SK-N-SH treated with all-trans-retinoic acid at 6 μM for 48 hours (cell line): ENCODE measurements at regions not wholly inside any gene's neighbourhood (a gene's known extent, or its start where the extent isn't known, plus 50 kb on each side); places are given as distances from the start of the nearest gene placed in this dataset.

ENCODE experiments used
- ATAC-seq: fragments of 200-7000 bp; cut with Tn5 transposase; 3 replicates; pipeline ENCODE4 v1.9.1; 2020; ENCODE audit warnings: mild to moderate bottlenecking, moderate library complexity
- ARNTL ChIP-seq: fragments of 450-650 bp; formaldehyde crosslinking; IDR thresholded peaks from 2 replicates; pipeline ENCODE4 v1.5.0; 2020; ENCODE audit warnings: low read depth, mild to moderate bottlenecking, moderate library complexity, borderline replicate concordance
- BACH2 ChIP-seq: fragments of 250-450 bp; sonication (Bioruptor Pico); IDR thresholded peaks from 2 replicates; pipeline ENCODE4 v1.9.0; 2021; ENCODE audit warnings: mild to moderate bottlenecking, borderline replicate concordance
- CSDC2 ChIP-seq: fragments of 250-450 bp; sonication (Bioruptor Pico); IDR thresholded peaks from 2 replicates; pipeline ENCODE4 v1.5.0; 2020; ENCODE audit warnings: mild to moderate bottlenecking, moderate library complexity
- CSRNP3 ChIP-seq: fragments of 250-450 bp; sonication (Bioruptor Pico); IDR thresholded peaks from 2 replicates; pipeline ENCODE4 v1.5.1; 2021; ENCODE audit warnings: mild to moderate bottlenecking, moderate library complexity
- ESRRG ChIP-seq: fragments of 250-450 bp; sonication (Bioruptor Pico); IDR thresholded peaks from 2 replicates; pipeline ENCODE4 v1.6.1; 2021; ENCODE audit warnings: mild to moderate bottlenecking
- GLIS3 ChIP-seq: fragments of 250-450 bp; sonication (Bioruptor Pico); IDR thresholded peaks from 2 replicates; pipeline ENCODE4 v1.5.0; 2020; ENCODE audit warnings: mild to moderate bottlenecking, moderate library complexity
- ISL1 ChIP-seq: fragments of 250-450 bp; sonication (Bioruptor Pico); IDR thresholded peaks from 2 replicates; pipeline ENCODE4 v2.1.2; 2022; ENCODE audit warnings: mild to moderate bottlenecking, moderate library complexity
- OSR1 ChIP-seq: fragments of 250-450 bp; sonication (Bioruptor Pico); IDR thresholded peaks from 2 replicates; pipeline ENCODE4 v1.8.0; 2022; ENCODE audit warnings: moderate library complexity, mild to moderate bottlenecking, inconsistent platforms
- PATZ1 ChIP-seq: fragments of 250-450 bp; sonication (Bioruptor Pico); IDR thresholded peaks from 2 replicates; pipeline ENCODE4 v1.8.0; 2020; ENCODE audit warnings: mild to moderate bottlenecking, moderate library complexity, borderline replicate concordance
- POU6F1 ChIP-seq: fragments of 250-450 bp; sonication (Bioruptor Pico); IDR thresholded peaks from 2 replicates; pipeline ENCODE4 v1.8.0; 2021; ENCODE audit warnings: low read depth, mild to moderate bottlenecking, moderate library complexity, borderline replicate concordance
- PPARA ChIP-seq: fragments of 250-450 bp; sonication (Bioruptor Pico); IDR thresholded peaks from 2 replicates; pipeline ENCODE4 v1.5.0; 2020; ENCODE audit warnings: mild to moderate bottlenecking, borderline replicate concordance
- RARB ChIP-seq: fragments of 250-450 bp; sonication (Bioruptor Pico); IDR thresholded peaks from 2 replicates; pipeline ENCODE4 v1.8.0; 2021; ENCODE audit warnings: mild to moderate bottlenecking, moderate library complexity
- SNAI2 ChIP-seq: fragments of 250-450 bp; sonication (Bioruptor Pico); IDR thresholded peaks from 2 replicates; pipeline ENCODE4 v1.5.0; 2020; ENCODE audit warnings: mild to moderate bottlenecking, moderate library complexity
- TCF4 ChIP-seq: fragments of 250-450 bp; sonication (Bioruptor Pico); IDR thresholded peaks from 2 replicates; pipeline ENCODE4 v1.8.0; 2021; ENCODE audit warnings: mild to moderate bottlenecking, moderate library complexity, borderline replicate concordance
- TOX ChIP-seq: fragments of 250-450 bp; sonication (Bioruptor Pico); IDR thresholded peaks from 2 replicates; pipeline ENCODE4 v1.8.0; 2021; ENCODE audit warnings: mild to moderate bottlenecking, moderate library complexity, borderline replicate concordance
- TSHZ2 ChIP-seq: fragments of 250-450 bp; sonication (Bioruptor Pico); IDR thresholded peaks from 2 replicates; pipeline ENCODE4 v1.5.0; 2020; ENCODE audit warnings: mild to moderate bottlenecking, moderate library complexity
- ZC3H10 ChIP-seq: fragments of 250-450 bp; sonication (Bioruptor Pico); IDR thresholded peaks from 2 replicates; pipeline ENCODE4 v1.5.1; 2021; ENCODE audit warnings: mild to moderate bottlenecking, moderate library complexity
- ZFP3 ChIP-seq: fragments of 250-450 bp; sonication (Bioruptor Pico); IDR thresholded peaks from 2 replicates; pipeline ENCODE4 v1.5.0; 2020; ENCODE audit warnings: mild to moderate bottlenecking, moderate library complexity
- ZFP30 ChIP-seq: fragments of 450-650 bp; formaldehyde crosslinking; IDR thresholded peaks from 2 replicates; pipeline ENCODE4 v1.5.0; 2022; ENCODE audit warnings: mild to moderate bottlenecking, moderate library complexity
- ZNF565 ChIP-seq: fragments of 450-650 bp; formaldehyde crosslinking; conservative IDR thresholded peaks from 2 replicates; pipeline ENCODE4 v1.5.0; 2020; ENCODE audit warnings: low read depth, mild to moderate bottlenecking, moderate library complexity
- ZNF8 ChIP-seq: fragments of 450-650 bp; formaldehyde crosslinking; IDR thresholded peaks from 2 replicates; pipeline ENCODE4 v1.5.0; 2020; ENCODE audit warnings: mild to moderate bottlenecking, moderate library complexity

- TF ChIP-seq PPARA (CRISPR knock-in tag): no peak
Measured at GRCh38 chr2:234334151-234334550, 162.7 kb downstream of the ARL4C start (continued).

DNA sequence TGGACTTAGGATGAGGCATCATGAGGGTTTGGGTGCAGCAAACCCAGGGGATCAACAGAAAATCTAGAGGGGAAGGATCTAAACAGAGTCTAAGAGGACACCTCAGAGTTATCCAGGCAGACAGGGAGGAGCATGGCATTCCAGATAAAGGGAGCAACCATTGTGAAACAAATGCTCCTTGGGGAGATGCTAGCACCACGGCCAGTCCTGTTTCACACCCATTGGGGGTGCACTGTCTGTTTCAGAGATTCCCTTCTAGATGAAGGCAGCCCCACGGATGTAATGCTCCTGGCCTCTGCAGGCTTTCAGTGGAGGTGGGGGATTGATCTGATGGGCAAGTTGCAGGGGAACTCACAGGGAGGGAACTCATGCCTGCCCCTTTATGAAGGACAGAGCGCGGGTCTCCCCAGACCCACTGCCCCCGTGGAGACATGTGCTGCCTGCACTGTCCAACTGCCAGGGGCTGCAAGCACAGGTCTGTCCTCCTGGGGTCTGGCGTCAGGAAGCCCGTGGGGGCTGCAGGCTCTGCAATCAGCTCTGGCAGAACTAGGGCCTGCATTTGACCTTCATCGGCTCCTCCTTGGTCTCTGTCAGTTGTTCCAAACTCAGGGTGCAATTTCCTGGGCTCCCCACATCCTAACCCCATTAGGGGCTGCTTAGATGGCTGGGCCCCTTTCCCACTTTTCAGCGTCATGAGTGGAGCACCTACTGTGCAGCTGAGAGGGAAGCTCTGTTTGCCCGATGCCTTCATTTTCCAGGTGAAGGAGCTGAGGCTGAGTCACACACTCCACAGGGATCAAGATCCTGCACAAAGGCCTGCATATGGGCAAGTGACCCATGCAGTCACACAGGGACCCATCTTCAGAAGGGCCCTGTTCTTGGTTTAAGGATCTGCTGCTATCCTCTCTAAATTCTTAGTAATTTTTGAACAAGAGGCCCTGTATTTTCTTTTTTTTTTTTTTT is 163.4 kb downstream of the ARL4C start:
- no peak for ATAC-seq
- TF ChIP-seq TOX (CRISPR knock-in tag): no peak
- no peak for TF ChIP-seq ZFP3
- TF ChIP-seq TCF4 (CRISPR knock-in tag): no peak
- TF ChIP-seq PATZ1: no peak

DNA sequence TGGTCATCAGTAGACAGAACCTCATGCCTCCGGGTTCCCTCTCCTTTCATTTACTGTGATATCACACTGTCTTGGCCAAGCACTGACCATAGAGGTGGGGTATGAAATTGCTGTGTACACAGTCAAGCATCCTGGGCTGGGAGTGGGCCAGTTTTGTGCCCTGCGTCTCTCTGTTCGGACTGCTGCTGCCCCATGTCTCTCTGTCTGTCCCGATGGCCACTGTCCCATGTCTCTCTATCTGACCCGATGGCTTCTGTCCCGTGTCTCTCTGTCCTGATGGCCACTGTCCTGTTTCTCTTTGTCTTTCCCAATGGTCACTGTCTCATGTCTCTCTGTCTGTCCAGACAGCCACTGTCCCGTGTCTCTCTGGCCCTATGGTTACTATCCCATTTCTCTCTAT is 164.9 kb downstream of the ARL4C start:
- TF ChIP-seq GLIS3 (no peak), OSR1 (CRISPR knock-in tag) (no peak), BACH2 (no peak), CSDC2 (no peak), TCF4 (CRISPR knock-in tag) (no peak), POU6F1 (no peak)
- ATAC-seq: no peak

GRCh38 chr2:234331566-234331965 is 165.3 kb downstream of the ARL4C start:
- ATAC-seq: no peak
- TF ChIP-seq OSR1 (CRISPR knock-in tag): no peak
- TF ChIP-seq BACH2: no peak
- TF ChIP-seq, all 23 proteins: peak for 0

GRCh38 chr2:234330902-234331301 is 166.0 kb downstream of the ARL4C start:
- TF ChIP-seq ZC3H10 (no peak), ZNF565 (no peak), SNAI2 (no peak), ARNTL (no peak), ZFP3 (no peak), PPARA (CRISPR knock-in tag) (no peak), GLIS3 (no peak), OSR1 (CRISPR knock-in tag) (no peak), TSHZ2 (CRISPR knock-in tag) (no peak), TOX (CRISPR knock-in tag) (no peak), RARB (CRISPR knock-in tag) (no peak), ESRRG (CRISPR knock-in tag) (no peak), ISL1 (CRISPR knock-in tag) (no peak), BACH2 (no peak), CSRNP3 (CRISPR knock-in tag) (no peak), ZFP30 (CRISPR knock-in tag) (no peak), ZNF8 (CRISPR knock-in tag) (no peak), PATZ1 (no peak)
- TF ChIP-seq, all 23 proteins: peak for 0

More at GRCh38 chr2:234330902-234331301, 166.0 kb downstream of the ARL4C start:
- ATAC-seq: no peak
